NCI-H82 treated with DMSO at 0.1 percent for 48 hours (cell line): ENCODE measurements at regions not wholly inside any gene's neighbourhood (a gene's known extent, or its start where the extent isn't known, plus 50 kb on each side); places are given as distances from the start of the nearest gene placed in this dataset.
"Not testable (repeated sequence)": the region's sequence is repeated elsewhere in the genome, so short reads cannot be mapped to it uniquely, and the experiment has no call there.

ENCODE experiments used
- DNase-seq: peaks from one replicate; lab custom pipeline; 2025; ENCODE audit not compliant: unreplicated experiment; lab: John Stamatoyannopoulos, UW

DNA sequence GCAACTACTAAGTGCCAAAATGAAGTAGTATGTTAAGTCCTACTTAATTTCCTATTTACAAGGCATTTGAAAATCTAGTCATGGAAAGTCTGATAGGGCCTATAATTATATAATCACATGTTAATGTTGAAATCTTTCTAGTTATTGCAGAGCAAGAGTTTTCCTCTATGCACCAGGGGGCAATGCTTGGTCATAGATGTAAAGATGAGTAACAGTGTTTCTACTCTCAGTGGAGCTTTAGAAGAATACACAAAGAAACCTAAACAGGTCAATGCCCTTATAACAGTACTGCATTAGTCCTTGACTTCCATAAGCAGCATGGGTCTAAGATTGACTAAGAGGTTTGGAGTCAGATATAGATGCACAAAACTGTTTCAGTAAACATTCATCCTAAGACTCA lies 218.7 kb downstream of the KCTD12 start:
- DNase-seq: no peak

DNA sequence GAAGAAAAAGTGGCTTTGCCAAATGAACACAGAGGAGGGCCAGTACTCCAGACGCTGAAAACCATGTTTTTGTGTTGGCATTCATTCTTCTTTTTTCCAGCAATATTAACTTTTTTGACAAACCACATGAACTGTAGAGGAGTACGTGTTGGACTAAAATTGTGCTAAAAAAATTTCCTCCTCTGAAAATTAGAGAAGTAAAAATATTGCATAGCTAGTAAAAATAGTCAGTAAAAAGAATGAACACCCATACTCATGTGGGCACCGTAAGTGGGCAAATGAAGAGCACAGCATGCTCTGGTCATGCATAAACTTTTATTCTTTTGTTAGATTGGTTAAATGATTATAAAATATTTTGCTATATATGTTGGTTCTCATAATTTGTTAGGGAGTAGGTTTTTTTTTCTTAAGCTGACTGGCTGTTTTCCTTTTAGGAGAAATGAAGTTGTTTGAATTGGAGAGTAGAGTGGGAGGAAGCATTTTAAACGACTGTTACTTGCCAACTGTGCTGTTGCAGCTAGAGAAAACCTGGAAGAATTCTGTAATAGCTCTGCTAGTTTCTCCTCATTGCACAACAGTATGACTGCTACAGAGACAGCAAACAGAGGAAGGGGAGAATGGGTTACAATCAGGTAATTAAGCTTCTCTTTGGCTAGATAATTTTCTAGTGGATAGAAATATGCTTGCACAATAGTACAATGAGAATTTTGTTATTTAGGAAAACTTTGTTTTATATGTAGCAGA lies 222.4 kb downstream of the KCTD12 start:
- DNase-seq: no peak

DNA sequence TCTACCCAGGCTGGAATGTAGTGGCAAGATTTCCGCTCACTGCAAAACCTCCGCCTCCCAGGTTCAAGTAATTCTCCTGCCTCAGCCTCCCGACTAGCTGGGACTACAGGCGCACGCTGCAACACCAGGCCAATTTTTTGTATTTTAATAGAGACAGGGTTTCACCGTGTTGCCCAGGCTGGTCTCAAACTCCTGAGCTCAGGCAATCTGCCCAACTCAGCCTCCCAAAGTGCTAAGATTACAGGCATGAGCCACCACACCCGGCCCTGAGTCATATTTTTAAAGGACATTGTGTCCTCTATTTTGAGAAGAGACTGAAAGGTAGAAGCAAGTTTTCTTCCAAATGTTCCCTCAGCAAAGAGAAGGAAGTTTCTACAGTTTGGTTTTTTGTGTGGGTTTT lies 227.1 kb downstream of the KCTD12 start:
- DNase-seq: not testable (repeated sequence)

DNA sequence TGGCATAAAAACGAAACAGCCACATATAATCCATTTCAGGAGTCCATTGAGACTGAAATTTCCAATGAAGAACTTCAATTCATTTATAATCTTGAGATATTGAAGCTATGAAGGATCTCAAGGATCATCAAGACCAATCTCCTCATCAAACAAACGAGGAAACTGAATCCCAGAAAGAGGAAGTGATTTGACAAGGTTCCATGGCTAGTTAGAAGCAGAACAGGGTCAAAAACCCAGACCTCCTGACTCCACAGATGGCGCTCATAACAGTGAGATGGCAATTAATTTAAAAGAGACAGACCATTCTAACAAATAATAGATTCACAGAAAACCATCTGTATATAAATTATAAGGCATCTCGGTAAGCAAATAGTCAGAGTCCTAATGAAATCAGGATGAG lies 229.7 kb downstream of the KCTD12 start:
- no peak for DNase-seq

DNA sequence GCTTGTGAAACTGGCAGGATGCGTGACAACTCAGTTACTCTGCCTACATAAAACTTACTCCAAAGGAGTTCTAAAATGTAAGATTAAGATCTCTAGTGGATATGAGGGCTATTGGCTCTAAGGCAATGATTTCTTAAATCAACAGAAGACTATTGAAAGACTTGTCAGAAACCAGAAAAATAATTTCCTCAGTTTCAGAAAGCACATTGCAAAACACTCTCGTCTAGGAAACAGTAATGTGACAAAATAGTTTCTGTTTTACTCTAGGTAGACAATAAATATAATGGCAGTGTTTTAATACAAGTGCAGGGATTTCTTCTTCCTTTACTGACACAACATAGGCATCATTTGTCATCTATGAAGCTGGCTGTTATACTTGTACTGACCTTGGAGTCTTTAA lies 230.1 kb downstream of the KCTD12 start:
- DNase-seq: no peak

DNA sequence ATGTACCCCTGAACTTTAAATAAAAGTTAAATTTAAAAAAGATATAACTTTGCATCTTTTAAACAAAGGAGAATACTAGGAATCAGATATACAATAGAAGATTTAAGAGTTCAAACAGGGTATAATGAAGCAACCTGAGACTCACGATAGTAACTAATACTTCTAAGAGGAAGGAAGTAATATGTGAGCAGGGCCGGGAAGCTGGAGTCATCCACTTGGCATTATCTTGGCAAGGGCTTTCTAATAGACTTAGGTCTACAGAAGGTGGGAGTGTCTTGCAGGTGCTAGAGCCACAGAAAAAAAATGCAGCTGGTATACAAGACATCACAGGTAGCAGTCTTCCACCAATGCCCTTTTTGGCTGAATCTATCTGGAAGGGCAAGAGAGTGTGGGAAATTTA lies 231.9 kb downstream of the KCTD12 start:
- DNase-seq: no peak

DNA sequence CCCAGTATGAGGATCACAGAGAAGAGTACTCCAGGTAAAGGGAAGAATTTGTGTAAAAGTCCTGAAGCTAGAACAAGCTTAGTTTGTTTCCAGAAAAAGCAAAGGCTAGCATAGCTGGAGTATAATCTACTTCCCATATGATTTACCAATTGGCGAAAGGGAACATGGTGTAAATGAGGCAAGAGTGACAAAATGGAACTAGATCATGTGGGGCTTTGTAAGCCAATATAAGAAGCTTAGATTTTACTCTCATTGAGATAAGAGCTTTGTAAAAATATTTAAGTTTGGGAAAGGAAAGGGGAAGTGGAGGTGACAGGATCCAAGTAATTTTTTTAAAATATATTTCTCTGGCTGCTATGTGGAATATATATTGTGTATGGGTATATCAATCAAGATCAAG lies 234.9 kb downstream of the KCTD12 start:
- DNase-seq: no peak

DNA sequence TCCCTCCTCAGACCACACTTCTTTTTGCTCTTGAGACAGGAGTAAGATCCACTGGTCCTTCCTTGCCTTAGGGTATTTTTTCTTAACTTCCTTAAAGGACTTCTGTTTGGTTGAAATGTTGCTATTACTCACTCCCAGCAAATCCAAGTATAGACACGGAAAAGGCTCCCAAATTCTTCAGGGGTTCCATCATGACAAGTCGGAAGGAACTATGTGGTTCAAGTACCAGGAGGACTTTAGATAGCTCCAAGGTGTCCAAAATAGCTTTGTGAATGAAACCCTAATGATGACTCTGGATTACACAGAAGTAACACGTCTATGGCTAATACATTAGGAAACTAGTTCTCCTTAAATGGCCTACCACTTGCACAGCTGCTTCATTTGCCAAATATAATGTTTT lies 238.7 kb downstream of the KCTD12 start:
- DNase-seq: no peak

DNA sequence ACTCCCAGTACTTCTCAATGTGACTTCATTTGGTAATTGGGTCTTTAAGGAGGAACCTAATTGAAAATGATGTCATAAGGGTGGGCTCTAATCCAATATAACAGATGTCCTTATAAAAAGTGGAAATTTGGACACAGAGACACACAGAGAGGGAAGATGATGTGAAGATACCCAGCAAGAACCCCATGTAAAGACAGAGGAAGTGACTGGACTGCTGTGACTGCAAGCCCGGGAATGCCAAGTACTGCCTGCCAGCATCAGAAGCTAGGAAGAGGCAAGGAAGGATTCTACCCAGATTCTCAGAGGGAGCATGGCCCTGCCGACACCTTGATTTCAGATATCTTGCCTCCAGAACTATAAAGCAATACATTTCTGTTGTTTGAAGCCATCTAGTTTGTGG lies 239.3 kb downstream of the KCTD12 start:
- DNase-seq: no peak

DNA sequence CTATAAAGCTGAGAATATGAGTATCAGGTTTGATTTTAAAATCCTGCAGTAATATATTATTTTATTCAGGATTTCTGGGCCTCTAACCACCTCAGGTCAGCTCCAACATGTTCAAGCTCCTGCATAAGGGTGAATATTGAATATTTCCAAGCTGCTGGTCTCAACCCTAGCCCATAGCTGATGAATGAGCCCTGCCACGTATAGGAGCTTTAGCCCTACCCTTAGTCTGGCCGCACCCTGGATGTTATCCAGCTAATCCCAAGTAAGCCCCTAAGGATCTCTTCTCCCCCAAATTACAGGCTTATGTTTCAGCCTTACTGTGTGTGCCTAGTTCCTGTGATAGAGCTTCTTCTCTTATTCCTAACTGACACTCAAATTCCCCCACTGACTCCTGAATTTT lies 240.6 kb downstream of the KCTD12 start:
- peak; percentile 89 for DNase-seq

DNA sequence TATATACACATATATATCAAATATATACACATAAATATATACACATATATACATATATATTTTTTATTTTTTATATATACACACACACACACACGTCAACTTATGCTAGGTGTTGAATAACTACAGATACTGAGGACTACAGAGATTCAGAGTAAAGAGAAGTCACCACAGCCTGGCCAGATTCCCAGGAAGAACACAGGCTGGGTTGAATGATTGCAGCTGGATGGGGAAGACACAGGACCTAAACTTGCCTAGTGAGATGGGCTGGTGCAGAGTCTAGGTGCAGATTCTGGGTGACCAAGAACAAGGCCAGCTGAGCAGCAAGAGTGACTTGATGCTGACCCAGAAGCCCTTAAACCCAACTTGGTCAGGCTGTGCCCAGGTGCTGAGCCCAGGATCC lies 241.3 kb downstream of the KCTD12 start:
- DNase-seq: no peak

DNA sequence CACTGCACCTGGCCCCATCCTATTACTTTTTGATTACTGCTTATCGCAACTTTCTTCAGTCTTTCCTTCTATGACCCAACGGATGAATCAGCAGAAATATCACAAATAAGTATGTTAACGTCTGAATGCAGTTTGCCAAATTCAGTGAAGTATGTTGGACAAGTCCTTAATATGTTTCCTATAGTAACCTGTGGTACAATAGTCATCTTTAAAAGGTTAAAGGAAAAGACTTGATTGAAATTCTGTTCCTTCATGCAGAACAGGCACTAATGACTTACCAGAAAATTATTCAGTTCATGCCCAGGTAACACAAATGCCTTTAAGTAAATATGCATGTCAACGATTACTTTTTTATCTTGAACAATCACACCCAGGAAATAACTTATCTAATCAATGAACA lies 242.6 kb downstream of the KCTD12 start:
- no peak for DNase-seq

DNA sequence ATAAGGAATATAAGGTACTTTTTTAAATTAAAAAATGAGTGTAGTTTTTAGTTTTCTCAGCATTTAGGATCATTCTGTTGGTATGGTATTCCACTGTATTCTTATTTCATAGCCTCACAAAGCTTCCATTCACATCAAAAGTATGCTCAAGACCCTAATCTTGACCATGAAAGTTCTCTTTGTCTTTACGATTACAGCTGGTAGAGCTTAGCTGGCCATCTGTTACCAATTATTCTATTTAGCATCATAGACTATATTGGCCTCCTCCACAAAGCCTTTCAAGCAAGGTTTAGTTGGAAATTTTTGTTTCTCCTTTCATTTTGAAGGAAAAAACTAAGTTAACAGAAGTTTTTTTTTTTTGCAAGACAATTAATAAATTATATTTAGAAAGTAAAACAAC lies 245.1 kb downstream of the KCTD12 start:
- DNase-seq: peak; percentile 80

DNA sequence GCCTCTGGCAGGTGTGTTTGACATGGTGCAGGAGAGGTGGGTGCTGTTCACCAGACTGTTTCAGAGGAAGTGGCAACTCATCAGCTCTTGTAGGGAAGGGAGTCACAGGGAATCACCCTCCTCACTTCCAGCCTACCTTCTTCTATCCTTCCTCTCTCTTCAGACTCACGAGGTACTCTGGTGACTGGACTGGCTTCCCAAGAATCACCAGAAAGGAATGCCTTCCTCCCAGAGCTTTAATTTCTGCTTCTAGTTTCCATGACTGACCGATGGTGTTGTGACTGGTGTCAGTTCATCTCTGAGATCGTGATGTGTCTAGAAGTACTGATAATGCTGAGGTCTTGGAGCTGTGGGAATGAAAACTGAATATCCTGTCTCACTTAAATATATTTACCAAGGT lies 247.3 kb downstream of the KCTD12 start:
- DNase-seq: no peak

DNA sequence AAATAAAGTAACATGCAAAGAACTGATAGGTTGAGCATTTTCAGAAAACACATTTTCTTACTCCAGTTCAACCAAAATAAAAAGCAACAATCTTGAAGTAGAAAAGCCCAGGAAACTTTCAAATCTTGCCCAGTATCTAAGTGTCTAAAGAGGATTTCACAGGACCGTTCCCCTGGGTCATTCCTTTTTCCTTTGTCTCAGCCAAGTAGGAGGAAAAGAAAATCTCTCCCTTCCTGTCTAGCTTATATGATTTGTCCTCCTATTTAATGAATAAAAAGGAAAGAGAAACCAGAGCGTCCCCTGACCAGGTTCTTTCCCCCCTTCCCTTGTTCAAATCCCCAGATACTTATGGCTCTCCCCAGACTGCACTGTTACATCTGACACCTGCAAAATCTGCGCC lies 248.0 kb downstream of the KCTD12 start:
- DNase-seq: no peak

DNA sequence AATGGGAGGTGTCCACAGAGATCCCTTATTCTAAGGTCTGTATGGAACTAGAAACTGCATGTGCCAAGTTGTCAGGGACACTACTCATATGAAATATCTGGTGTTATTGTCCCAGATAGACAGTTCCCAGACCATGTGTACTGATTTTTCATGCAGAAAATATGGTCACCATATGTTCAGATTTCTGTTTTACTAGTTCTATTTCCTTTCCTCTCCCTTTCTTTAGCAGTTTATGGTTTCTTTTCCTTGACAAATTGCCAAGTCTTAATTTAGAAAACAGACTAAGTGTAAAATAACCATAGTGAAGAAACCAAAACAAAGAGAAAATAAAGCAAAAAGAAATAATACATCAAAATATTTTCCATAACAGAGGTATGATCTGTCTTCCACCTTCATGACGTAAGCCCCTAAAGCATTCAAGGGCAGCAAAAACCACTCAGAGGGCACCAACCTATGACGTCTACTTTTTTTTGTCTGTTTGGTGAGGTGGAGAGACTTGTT lies 248.5 kb downstream of the KCTD12 start:
- DNase-seq: no peak

DNA sequence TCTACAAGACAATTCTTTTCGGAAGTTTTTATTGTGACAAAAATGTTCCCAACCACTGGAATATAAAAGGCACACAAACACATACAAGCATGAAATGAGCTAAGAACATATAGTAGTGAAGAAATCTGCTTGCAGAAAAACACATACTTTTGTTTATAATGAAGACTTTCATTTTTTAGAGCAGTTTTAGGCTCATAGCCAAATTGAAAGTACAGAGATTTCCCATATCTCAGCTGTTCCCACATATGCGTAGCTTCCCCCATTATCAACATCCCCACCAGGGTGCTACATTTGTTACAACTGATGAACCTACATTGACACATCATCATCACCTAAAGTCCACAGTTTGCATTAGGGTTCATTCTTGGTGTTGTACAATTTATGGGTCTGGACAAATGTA lies 249.4 kb downstream of the KCTD12 start:
- no peak for DNase-seq

DNA sequence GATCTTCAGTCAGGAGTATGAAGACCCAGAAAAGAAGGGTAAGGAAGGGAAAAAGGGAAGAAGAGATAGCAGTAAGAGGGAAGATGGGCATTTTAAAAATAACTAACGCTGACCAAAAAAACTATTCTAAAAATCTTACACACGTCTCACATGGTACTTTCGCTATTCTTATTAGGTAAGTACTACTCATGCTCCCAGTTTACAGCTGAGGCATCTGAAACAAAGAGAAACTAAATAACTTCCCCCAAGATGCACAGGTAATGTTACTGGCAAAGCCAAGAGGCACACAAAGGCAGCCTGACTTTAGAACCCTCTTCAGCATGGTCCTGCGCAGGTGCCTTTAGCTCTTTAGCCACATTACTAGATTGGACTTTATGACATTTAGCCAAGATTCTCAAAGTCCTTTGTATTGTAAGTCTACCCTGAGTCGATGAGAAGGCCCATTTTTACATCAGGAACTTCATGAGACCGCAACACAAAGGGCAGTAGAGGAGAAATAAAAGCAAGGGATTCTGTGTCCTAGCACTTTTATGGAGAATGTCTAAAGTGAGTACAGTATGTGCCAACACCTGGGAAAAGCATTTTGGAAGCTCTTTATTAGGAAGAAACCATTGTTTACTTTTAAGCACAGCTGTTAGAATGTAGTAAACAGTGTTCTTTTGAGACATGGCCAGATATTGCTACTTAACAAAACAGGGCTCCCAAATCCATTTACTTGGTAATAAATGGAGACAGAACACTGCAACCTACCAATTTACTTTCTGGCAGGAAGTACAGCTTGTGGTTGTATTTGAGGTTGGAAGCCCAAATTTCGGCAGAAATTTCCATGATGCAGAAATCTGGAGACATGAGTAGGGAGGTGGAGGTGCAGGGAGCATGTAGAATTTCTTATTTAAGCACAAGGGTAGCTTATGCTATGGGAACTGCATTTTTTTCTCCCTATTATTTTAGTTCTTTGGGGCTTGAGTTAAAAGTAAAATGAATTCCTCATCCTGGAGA lies 250.7 kb downstream of the KCTD12 start:
- DNase-seq: no peak

DNA sequence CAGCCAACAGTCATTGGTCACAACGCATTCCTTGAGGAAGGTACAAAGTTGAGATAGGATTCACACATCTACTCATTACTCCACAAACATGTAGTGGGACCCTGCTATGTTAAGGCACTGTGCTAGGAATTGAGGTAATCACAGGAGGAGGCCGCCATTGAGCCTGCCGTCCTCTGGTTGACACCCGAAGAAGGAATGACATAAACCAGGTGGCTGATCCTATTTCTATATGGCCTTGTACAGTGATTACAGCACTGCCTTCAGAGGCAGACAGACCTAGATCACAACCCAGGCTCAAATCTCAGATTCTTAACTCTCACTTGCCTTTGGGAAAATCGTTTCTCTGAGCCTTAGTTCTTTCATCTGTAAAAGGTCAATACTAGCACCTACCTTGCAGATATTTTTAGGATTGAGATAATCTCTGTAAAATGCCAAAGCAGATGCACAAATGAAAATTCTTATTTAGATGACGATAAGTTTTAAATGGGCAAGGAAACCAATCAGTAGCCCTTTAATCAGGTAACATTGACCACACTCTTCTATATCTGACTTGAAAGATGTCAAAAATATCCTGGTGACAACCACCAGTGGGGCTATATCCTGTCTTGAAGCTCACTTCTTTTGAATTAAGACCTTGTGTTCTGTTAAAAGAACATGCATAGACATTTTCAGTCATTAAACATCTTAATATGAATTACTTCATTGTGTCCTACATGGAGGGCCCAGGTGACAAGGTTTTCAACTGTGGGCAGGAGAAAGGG lies 251.6 kb downstream of the KCTD12 start:
- DNase-seq: no peak

DNA sequence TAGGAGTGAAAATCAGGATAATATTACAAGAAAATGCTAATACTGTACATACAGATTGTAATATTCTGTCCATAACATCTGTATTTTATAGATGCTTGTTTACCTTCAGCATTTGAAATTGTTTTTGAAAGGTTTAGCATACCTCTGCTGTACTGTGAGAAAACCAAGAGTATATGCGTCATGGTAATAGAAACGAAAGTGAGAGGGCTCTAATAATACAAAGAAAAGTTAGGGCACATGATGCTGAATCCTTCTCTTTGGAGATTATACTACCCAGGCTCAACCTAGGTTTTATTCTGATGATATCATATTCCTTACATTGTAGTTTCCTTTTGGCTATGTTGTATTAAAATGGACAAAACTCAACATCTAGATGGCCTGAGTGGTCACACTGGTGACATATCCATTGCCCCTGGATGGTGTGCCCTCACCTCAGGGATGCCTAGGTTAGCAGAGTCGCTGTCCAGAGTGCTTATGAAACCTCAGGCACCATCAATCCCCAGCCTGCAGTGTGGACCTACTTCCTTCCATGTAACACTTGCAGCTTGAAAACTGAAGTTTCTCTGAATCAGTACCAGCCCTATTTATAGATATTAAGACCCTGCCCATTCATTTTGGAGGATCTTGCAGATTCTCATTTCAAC lies 253.7 kb downstream of the KCTD12 start:
- DNase-seq: no peak
